Naive thymus-derived CD8-positive, alpha-beta T cell (primary cell): ENCODE measurements at regions not wholly inside any gene's neighbourhood (a gene's known extent, or its start where the extent isn't known, plus 50 kb on each side); places are given as distances from the start of the nearest gene placed in this dataset.

ENCODE experiments used
- ATAC-seq, 2 donors: fragments of 150-1000 bp; cut with Tn5 transposase in 1 of 2; sonication (Bioruptor Pico), chemical (Tn5 transposase) in 1 of 2; 1 replicate in 1 of 2; 2 replicates in 1 of 2; pipeline ENCODE4 v1.10.0; 2021; ENCODE audit warnings: mild to moderate bottlenecking in 2 of 2, moderate library complexity in 2 of 2
- POLR2A ChIA-PET: fragments of 350-600 bp; sonication (Branson Sonifier 250); formaldehyde crosslinking; loops from one replicate; lab custom pipeline; 2021; ENCODE audit warnings: antibody characterized with exemption; lab: Charles Lee
- DNase-seq, 10 donors: peaks; one replicate each; pipeline versions ENCODE4 v3.0.0 to v3.0.0-alpha.2; 2020 to 2022
- H3K27ac Mint-ChIP-seq, 10 donors: one replicate each; pipeline ENCODE4 v1.8.0; 2020 to 2022; ENCODE audit warnings: mild to moderate bottlenecking in 10 of 10, mixed read lengths in 10 of 10, moderate library complexity in 4 of 10, inconsistent platforms in 1 of 10
- H3K27me3 Mint-ChIP-seq, 5 donors: one replicate each; pipeline ENCODE4 v1.8.0; 2021 to 2022; ENCODE audit warnings: mixed read lengths in 5 of 5
- H3K36me3 Mint-ChIP-seq, 3 donors: one replicate each; pipeline ENCODE4 v1.8.0; 2020 to 2022; ENCODE audit warnings: mixed read lengths in 3 of 3, mild to moderate bottlenecking in 2 of 3, inconsistent platforms in 1 of 3
- H3K4me1 Mint-ChIP-seq, 4 donors: one replicate each; pipeline ENCODE4 v1.8.0; 2021 to 2022; ENCODE audit warnings: mixed read lengths in 4 of 4
- H3K4me3 Mint-ChIP-seq, 10 donors: one replicate each; pipeline ENCODE4 v1.8.0; 2020 to 2022; ENCODE audit warnings: mild to moderate bottlenecking in 10 of 10, mixed read lengths in 10 of 10, moderate library complexity in 6 of 10, inconsistent platforms in 1 of 10
- H3K9me3 Mint-ChIP-seq, 9 donors: one replicate each; pipeline ENCODE4 v1.8.0; 2020 to 2022; ENCODE audit warnings: mixed read lengths in 9 of 9, mild to moderate bottlenecking in 3 of 9, inconsistent platforms in 1 of 9, moderate library complexity in 1 of 9

DNA sequence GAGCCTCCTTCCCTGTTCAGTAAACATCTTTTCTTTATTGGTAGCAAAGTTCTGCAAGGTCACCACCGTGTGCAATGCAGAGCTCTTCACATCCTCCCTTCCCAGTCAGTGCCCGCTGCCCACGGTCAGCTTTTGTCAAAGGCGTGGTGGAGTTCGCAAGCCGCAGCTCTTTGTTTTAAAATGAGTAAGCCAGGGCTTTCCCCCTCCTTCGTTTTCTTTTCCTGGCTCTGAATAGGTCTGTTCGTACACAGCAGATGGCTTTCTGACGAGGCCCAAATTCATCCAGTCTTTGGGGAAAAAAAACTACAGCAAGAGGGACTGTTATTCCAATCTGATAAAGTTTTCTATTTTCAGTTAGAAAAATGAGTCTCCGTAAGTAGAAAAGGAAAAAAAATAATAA lies 153.2 kb downstream of the LRIG2 start:
- H3K9me3 Mint-ChIP-seq: no peaks in the 10 kb centered on the region
- H3K4me3 Mint-ChIP-seq: no peak overlapping the region
- peaks cover 0 to 1% (median 0%) of the 10 kb centered on the region in 3 donors for H3K36me3 Mint-ChIP-seq
- ATAC-seq (no peak), DNase-seq (no peak)
- H3K27ac Mint-ChIP-seq: no peak overlapping the region
- peaks cover 5 to 28% (median 13%) of the 10 kb centered on the region in 5 donors for H3K27me3 Mint-ChIP-seq
- POLR2A ChIA-PET: no interaction called here
- no peaks in the 10 kb centered on the region for H3K4me1 Mint-ChIP-seq

DNA sequence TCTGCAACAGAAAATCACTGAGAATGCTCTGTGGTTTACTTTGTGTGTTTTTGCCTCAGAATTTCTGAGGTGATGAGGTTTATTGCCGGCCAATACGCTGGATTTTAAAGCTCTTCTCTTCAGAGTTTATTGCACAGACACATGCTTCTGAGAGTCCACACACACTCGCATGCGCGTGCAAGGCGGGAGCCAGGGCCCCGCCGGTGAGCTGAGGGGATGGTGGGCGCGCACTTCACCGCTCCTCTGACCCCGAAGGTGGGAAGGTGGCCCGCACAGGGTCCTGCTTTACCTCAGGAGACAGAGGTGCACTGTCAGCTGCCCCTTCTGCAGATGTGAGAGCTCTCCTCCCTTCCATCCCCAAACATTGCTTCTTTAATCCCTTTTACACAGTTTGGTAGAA lies 158.4 kb upstream of the MAGI3 start:
- POLR2A ChIA-PET: no interaction called here
- H3K9me3 Mint-ChIP-seq: no peaks in the 10 kb centered on the region
- H3K36me3 Mint-ChIP-seq: no peaks in the 10 kb centered on the region
- H3K4me3 Mint-ChIP-seq: no peak overlapping the region
- ATAC-seq: no peak
- H3K4me1 Mint-ChIP-seq: no peaks in the 10 kb centered on the region
- DNase-seq: no peak
- peaks cover 6 to 18% (median 10%) of the 10 kb centered on the region in 5 donors for H3K27me3 Mint-ChIP-seq
- H3K27ac Mint-ChIP-seq: no peak overlapping the region

DNA sequence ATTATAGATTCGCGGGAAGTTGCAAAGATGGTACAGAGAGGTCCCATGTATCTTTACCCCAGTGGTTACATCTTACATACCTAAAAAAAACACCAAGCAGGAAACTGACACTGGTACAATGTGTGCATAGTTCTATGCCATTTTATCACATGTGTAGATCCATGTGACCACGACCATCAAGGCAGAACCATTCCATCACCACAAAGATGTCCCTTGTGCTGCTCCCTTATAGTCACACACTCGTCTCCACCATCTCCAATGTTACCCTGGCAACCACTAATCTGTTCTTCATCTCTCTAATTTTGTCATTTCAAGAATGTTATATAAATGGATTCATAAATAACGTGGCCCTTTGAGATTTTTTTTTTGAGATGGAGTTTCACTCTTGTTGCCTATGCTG lies 156.9 kb upstream of the MAGI3 start:
- Mint-ChIP-seq H3K4me1 (no peaks in the 10 kb centered on the region), H3K9me3 (no peaks in the 10 kb centered on the region), H3K4me3 (no peak overlapping the region), H3K27me3 (peaks cover 4 to 9% (median 5%) of the 10 kb centered on the region in 5 donors), H3K27ac (no peak overlapping the region), H3K36me3 (no peaks in the 10 kb centered on the region)
- DNase-seq (no peak), ATAC-seq (no peak)
- POLR2A ChIA-PET: no interaction called here

DNA sequence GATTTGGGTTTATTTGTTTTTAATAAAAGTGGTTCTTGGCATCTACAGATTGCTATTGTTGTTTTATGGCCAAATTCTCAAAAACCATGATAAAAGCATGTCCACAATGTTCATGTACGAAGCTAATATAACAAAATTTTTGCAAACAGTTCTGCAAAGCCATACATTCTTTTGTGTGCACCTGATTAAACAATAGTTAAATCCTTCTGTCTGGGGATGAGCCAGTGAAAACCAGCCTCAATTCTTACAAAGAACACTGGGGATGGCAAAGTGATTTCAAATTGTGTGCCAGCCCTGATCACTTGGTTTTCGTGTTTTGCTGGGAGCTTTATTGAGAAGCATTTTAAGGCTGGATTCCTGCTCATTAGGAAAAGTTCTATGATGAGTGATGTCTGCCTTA lies 149.1 kb upstream of the MAGI3 start:
- no peak for ATAC-seq
- POLR2A ChIA-PET: no interaction called here
- no peak for DNase-seq
- Mint-ChIP-seq H3K27ac (no peak overlapping the region), H3K4me3 (no peak overlapping the region), H3K27me3 (peaks cover 1 to 12% (median 9%) of the 10 kb centered on the region in 5 donors), H3K9me3 (no peaks in the 10 kb centered on the region), H3K36me3 (no peaks in the 10 kb centered on the region), H3K4me1 (no peaks in the 10 kb centered on the region)

DNA sequence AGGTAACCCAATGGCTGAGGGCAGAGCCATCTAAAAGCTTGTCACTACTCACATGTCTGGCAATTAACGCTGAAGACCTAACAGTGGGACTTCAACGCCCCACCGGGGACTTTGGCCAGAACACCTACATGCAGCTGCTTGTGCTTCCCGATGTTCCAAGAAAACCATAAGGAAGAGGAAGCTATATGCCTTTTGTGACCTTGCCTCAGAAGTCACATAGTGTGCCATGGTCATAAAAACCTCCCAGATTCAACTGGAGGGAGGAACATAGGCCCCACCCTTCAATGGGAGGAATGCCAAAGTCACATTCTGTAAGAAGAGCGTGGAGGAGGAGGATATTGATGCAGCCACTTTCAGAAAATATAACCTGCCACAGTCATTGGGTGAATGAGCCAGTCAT lies 147.8 kb upstream of the MAGI3 start:
- POLR2A ChIA-PET: no interaction called here
- no peaks in the 10 kb centered on the region for H3K4me1 Mint-ChIP-seq

DNA sequence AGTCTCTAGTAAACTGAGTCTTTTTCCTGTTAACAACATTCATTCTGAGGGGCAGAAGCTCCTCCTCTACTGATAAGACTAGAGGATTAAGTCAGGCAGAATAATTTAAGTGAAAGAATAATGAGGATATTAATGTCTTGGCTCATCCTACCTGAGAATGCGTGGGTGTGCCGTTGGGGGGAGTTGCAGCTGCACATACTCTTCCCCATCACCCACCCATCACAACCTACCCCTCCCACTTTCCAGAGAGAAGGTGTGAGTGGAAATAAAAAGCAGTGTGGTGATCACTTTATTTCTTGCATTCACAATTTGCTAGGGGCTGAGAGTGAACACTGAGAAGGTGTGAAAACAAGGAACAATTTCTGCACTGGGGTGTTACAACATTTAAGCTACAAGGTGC lies 146.8 kb upstream of the MAGI3 start:
- H3K9me3 Mint-ChIP-seq: no peaks in the 10 kb centered on the region
- H3K4me3 Mint-ChIP-seq: no peak overlapping the region
- no peak for DNase-seq
- POLR2A ChIA-PET: no interaction called here
- H3K4me1 Mint-ChIP-seq: no peaks in the 10 kb centered on the region
- no peak overlapping the region for H3K27ac Mint-ChIP-seq
- H3K27me3 Mint-ChIP-seq: peaks cover 1 to 24% (median 9%) of the 10 kb centered on the region in 5 donors
- ATAC-seq: no peak
- H3K36me3 Mint-ChIP-seq: no peaks in the 10 kb centered on the region

More for the DNA sequence above, 147.8 kb upstream of the MAGI3 start:
- Mint-ChIP-seq H3K27me3 (peaks cover 1 to 20% (median 11%) of the 10 kb centered on the region in 5 donors), H3K9me3 (no peaks in the 10 kb centered on the region), H3K27ac (no peak overlapping the region), H3K36me3 (no peaks in the 10 kb centered on the region), H3K4me3 (no peak overlapping the region)
- DNase-seq: no peak
- ATAC-seq: no peak

DNA sequence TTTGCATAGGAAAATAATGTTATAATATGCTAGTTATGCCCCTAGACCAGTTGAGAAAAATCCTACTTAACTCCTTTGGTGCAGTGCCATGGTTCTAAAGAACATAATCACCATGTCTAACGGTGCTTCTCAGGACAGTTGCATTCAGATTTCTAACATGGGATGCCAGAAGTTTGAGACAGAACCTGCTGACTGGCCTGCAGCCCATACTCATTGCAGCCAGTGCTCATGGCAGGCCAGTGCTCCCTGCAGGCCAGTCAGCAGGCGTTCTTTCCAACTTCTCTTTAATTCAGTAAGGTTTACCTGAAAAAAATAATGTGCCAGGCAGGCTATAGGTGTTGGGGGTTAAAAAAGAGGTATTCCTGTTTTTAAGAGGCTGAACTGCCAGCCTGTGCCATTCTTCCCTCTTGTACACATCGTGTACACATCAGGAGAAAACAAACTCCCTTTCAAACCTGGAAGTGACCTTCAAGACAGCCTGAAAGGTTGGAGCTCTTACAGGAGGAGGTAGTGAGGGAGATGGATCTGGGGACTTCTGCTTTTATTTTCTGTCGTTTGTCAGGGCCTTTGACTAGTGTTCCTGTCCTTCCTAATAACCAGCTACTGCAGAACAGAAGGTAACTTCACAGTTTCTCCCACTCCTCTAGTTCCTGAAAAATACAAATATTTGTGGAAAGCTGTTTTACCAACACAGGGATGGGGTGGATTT lies 146.0 kb upstream of the MAGI3 start:
- POLR2A ChIA-PET: no interaction called here
- Mint-ChIP-seq H3K4me3 (no peak overlapping the region), H3K9me3 (no peaks in the 10 kb centered on the region), H3K27ac (no peak overlapping the region), H3K36me3 (no peaks in the 10 kb centered on the region), H3K4me1 (no peaks in the 10 kb centered on the region), H3K27me3 (peaks cover 1 to 24% (median 9%) of the 10 kb centered on the region in 5 donors)
- no peak for DNase-seq
- ATAC-seq: no peak

DNA sequence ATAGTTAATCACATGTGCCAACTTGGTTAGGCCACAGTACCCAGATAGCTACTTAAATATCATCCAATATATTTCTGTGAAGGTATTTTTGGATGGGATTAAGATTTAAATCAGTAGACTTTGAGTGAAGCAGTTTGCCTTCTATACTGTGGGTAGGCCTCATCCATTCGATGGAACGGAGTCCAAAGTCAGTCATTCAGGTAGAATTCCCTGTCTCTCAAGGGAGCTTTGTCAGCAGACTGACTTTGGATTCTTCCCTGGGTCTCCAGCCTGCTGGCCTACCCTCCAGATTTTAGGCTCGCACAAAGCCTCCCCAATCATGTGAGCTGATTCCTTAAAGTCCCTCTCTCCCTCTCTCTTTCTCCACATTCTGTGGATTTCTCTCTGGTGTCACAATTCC lies 145.1 kb upstream of the MAGI3 start:
- Mint-ChIP-seq H3K36me3 (no peaks in the 10 kb centered on the region), H3K27me3 (peaks cover 4 to 22% (median 10%) of the 10 kb centered on the region in 5 donors), H3K4me1 (no peaks in the 10 kb centered on the region), H3K9me3 (no peaks in the 10 kb centered on the region), H3K27ac (no peak overlapping the region), H3K4me3 (no peak overlapping the region)
- DNase-seq (no peak), ATAC-seq (no peak)
- POLR2A ChIA-PET: no interaction called here

DNA sequence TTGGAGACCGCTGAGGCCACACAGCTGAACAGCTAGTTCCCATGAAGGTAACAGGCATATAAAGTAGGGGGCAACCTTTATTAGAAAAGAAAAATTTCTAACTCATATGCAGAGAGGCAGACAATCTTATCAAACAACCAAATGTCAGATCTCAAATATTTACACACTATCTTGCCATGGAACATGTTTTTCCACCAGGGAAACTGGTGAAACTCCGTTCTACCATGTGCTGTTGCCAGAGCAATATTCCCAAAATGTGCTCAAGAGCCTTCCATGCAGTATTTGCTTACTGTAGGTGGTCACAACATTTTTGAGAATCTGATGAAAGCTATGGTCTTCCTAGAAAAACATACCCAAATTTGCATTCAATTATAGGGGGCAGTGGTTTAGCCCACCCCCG lies 143.4 kb upstream of the MAGI3 start:
- Mint-ChIP-seq H3K27me3 (peaks cover 2 to 31% (median 11%) of the 10 kb centered on the region in 5 donors), H3K27ac (no peak overlapping the region), H3K4me1 (no peaks in the 10 kb centered on the region), H3K9me3 (no peaks in the 10 kb centered on the region), H3K4me3 (no peak overlapping the region), H3K36me3 (no peaks in the 10 kb centered on the region)
- ATAC-seq (no peak), DNase-seq (no peak)
- POLR2A ChIA-PET: no interaction called here

DNA sequence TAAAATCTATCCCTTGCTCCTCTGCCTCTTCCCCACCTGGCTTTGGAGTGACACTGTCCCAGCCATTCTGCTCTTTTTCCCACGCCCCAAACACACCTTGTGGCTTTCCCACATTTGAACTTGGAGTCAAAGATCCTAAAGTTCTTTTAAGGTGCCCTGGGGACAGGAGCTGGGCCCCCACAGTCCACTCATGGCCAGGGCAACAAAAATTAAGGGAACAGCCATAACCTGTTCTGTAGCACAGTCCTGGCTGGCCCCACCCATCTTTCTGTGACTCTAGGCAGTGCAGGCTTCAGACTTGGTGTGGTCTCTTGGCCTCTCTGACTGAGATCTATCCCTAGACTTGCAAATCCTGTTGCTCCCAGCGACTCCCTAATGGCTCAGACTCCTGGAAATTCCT lies 143.0 kb upstream of the MAGI3 start:
- DNase-seq (no peak), ATAC-seq (no peak)
- Mint-ChIP-seq H3K27ac (no peak overlapping the region), H3K4me1 (no peaks in the 10 kb centered on the region), H3K27me3 (peaks cover 5 to 36% (median 14%) of the 10 kb centered on the region in 5 donors), H3K9me3 (no peaks in the 10 kb centered on the region), H3K36me3 (no peaks in the 10 kb centered on the region), H3K4me3 (no peak overlapping the region)
- POLR2A ChIA-PET: no interaction called here

DNA sequence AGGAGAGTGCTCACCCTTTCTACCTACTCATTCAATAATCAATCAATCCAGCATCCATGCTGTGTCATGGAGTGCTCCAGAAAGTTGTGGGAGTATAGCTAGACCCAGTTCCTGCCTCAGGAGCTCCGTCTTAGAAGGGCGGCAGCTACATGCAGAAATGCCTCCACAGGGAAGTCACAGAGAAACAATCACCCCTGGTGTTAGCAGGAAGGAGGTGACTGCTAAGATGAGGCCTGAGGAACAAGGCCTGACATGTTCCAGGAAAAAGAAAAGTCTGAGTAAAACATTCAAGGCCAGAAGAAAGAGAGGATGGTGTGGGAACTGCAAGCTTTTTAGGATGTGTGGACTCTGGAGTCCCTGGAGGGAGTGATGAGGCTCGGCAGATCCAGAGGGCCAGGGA lies 142.5 kb upstream of the MAGI3 start:
- peaks cover 5 to 40% (median 17%) of the 10 kb centered on the region in 5 donors for H3K27me3 Mint-ChIP-seq
- DNase-seq: no peak
- no peaks in the 10 kb centered on the region for H3K4me1 Mint-ChIP-seq
- ATAC-seq: no peak
- POLR2A ChIA-PET: no interaction called here
- H3K4me3 Mint-ChIP-seq: no peak overlapping the region
- H3K36me3 Mint-ChIP-seq: no peaks in the 10 kb centered on the region
- no peak overlapping the region for H3K27ac Mint-ChIP-seq
- H3K9me3 Mint-ChIP-seq: no peaks in the 10 kb centered on the region

DNA sequence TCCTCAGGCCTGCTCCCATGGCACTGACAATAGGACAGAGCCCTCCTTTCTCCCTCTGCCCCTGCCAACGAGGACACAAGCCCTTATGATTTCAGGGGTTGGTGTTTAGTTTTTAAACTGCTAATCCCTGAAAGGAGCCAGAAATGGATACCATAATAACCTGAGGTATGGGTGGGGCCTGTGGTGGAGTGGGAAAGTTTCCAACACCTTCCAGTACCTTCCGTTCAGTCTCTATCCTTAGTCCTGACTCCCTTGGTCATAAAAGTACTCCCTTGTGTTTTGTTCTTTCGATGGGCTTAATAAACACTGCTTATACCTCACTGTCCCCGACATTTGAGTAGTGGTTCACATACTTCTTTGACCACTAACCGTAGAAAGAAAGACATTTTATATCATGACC lies 141.8 kb upstream of the MAGI3 start:
- ATAC-seq (no peak), DNase-seq (no peak)
- Mint-ChIP-seq H3K4me1 (no peaks in the 10 kb centered on the region), H3K4me3 (no peak overlapping the region), H3K27ac (no peak overlapping the region), H3K9me3 (no peaks in the 10 kb centered on the region), H3K36me3 (no peaks in the 10 kb centered on the region), H3K27me3 (peaks cover 5 to 42% (median 17%) of the 10 kb centered on the region in 5 donors)
- POLR2A ChIA-PET: no interaction called here

DNA sequence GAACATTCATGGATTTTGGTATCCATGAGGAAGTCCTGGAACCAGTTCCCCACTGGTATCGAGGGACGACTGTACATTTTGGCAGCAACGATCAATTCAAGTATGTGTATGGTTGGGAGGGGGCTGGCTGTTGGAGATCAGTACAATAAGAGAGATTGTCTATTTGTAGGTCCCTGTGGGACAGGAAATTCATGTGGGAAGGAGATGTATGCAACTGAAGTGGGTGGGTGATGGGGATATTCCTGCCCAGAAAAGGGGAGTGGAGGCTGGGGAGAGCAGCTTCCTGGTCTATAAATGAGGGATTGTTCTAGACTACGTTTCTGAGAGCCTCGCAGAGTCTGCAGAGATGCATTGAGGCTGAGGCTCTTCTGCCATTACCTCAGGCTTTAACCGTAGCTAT lies 140.2 kb upstream of the MAGI3 start:
- H3K4me3 Mint-ChIP-seq: no peak overlapping the region
- POLR2A ChIA-PET: no interaction called here
- peaks cover 5 to 42% (median 17%) of the 10 kb centered on the region in 5 donors for H3K27me3 Mint-ChIP-seq
- ATAC-seq: no peak
- no peaks in the 10 kb centered on the region for H3K9me3 Mint-ChIP-seq
- H3K36me3 Mint-ChIP-seq: no peaks in the 10 kb centered on the region
- DNase-seq: no peak
- no peak overlapping the region for H3K27ac Mint-ChIP-seq
- H3K4me1 Mint-ChIP-seq: no peaks in the 10 kb centered on the region

DNA sequence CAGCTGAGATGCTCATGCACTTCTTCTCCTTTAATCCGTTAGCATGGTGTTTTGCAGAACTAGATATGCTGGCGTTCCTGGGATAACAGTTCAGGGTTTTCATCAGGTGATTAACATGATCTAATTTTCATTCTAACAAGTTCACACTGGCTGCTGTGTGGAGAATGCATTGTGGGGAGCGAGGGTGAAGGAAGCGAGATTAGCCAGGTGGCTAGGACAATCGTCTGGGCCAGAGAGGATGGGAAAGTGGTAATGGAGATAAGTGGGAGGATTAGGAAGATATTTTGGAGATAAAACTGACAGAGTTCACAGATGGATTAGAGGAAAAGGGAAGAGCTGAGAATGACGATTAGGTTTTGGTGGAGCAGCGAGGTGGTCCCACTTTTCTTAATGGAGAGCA lies 138.1 kb upstream of the MAGI3 start:
- H3K36me3 Mint-ChIP-seq: no peaks in the 10 kb centered on the region
- POLR2A ChIA-PET: no interaction called here
- H3K9me3 Mint-ChIP-seq: no peaks in the 10 kb centered on the region
- H3K4me3 Mint-ChIP-seq: no peak overlapping the region
- no peak overlapping the region for H3K27ac Mint-ChIP-seq
- DNase-seq (no peak), ATAC-seq (no peak)
- H3K27me3 Mint-ChIP-seq: peaks cover 5 to 38% (median 19%) of the 10 kb centered on the region in 5 donors
- no peaks in the 10 kb centered on the region for H3K4me1 Mint-ChIP-seq
